Vagina (tissue), 2 donors: ENCODE measurements at regions not wholly inside any gene's neighbourhood (a gene's known extent, or its start where the extent isn't known, plus 50 kb on each side); places are given as distances from the start of the nearest gene placed in this dataset.

ENCODE experiments used
- POLR2A ChIP-seq, 2 donors: fragments of 450-650 bp; IDR thresholded peaks; one replicate each; pipeline ENCODE4 v1.6.1; 2017; ENCODE audit warnings: antibody characterized with exemption in 2 of 2, mild to moderate bottlenecking in 2 of 2, moderate library complexity in 2 of 2
- POLR2AphosphoS5 ChIP-seq, 2 donors: sonication (generic); formaldehyde crosslinking; IDR thresholded peaks; one replicate each; pipeline ENCODE4 v1.9.0; 2017; ENCODE audit warnings: antibody characterized with exemption in 2 of 2, mild to moderate bottlenecking in 2 of 2, low read depth in 1 of 2; ENCODE audit not compliant: insufficient read depth in 1 of 2
- TF ChIP-seq, protein P1 (sequence below), 3 experiments: fragments of 450-650 bp in 2 of 3; fragments of 200-600 bp in 1 of 3; sonication (generic) in 1 of 3; IDR thresholded peaks; one replicate each; pipeline ENCODE4 v1.5.1; 2017 to 2019; ENCODE audit warnings: antibody characterized with exemption in 3 of 3, mild to moderate bottlenecking in 2 of 3, moderate library complexity in 2 of 3

GRCh38 chr16:54657058-54657708 lies 273.5 kb upstream of the IRX5 start:
- TF ChIP-seq POLR2A (IDR thresholded peaks at IDR 0.05) (no peak), POLR2AphosphoS5 (IDR thresholded peaks at IDR 0.05; ENCODE audit: insufficient read depth in 1 of 2, low read depth in 1 of 2) (peak in 1 of 2 donors; percentile 20)
- TF ChIP-seq, protein P1, sequence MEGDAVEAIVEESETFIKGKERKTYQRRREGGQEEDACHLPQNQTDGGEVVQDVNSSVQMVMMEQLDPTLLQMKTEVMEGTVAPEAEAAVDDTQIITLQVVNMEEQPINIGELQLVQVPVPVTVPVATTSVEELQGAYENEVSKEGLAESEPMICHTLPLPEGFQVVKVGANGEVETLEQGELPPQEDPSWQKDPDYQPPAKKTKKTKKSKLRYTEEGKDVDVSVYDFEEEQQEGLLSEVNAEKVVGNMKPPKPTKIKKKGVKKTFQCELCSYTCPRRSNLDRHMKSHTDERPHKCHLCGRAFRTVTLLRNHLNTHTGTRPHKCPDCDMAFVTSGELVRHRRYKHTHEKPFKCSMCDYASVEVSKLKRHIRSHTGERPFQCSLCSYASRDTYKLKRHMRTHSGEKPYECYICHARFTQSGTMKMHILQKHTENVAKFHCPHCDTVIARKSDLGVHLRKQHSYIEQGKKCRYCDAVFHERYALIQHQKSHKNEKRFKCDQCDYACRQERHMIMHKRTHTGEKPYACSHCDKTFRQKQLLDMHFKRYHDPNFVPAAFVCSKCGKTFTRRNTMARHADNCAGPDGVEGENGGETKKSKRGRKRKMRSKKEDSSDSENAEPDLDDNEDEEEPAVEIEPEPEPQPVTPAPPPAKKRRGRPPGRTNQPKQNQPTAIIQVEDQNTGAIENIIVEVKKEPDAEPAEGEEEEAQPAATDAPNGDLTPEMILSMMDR (IDR thresholded peaks at IDR 0.05), result no peak
